HepG2 (cell line): ENCODE measurements at regions not wholly inside any gene's neighbourhood (a gene's known extent, or its start where the extent isn't known, plus 50 kb on each side); places are given as distances from the start of the nearest gene placed in this dataset.

Source experiments
- ARID5B ChIP-seq: IDR thresholded peaks from 2 replicates; pipeline ENCODE4 v1.4.0; 2020; ENCODE audit warnings: mild to moderate bottlenecking, missing genetic modification reagents
- CTCF ChIP-seq: sonication (generic); formaldehyde crosslinking; IDR thresholded peaks from 2 replicates; pipeline ENCODE4 v1.5.0; 2020; ENCODE audit warnings: mild to moderate bottlenecking, missing genetic modification reagents, moderate library complexity
- FOXK1 ChIP-seq: sonication (generic); formaldehyde crosslinking; IDR thresholded peaks from 2 replicates; pipeline ENCODE4 v1.4.0; 2020; ENCODE audit warnings: low read depth, missing genetic modification reagents, borderline replicate concordance
- MLX ChIP-seq: IDR thresholded peaks from 2 replicates; pipeline ENCODE4 v1.6.1; 2016
- NFRKB ChIP-seq: fragments of 450-650 bp; IDR thresholded peaks from 2 replicates; pipeline ENCODE4 v1.6.1; 2017
- SALL2 ChIP-seq: sonication (generic); formaldehyde crosslinking; IDR thresholded peaks from 2 replicates; pipeline ENCODE4 v1.8.1; 2023; ENCODE audit warnings: mild to moderate bottlenecking, missing genetic modification reagents, inconsistent platforms
- SIN3A ChIP-seq: IDR thresholded peaks from 2 replicates; pipeline ENCODE4 v1.6.1; 2011; ENCODE audit warnings: low read depth, mild to moderate bottlenecking, control low read depth, low read length, borderline replicate concordance

GRCh38 chr11:127143251-127143650 lies 142.7 kb upstream of the KIRREL3 start:
- no peak for TF ChIP-seq CTCF (CRISPR knock-in tag)
- no peak for TF ChIP-seq MLX
- no peak for TF ChIP-seq NFRKB
- TF ChIP-seq SIN3A: no peak
- no peak for TF ChIP-seq ARID5B (CRISPR knock-in tag)
- TF ChIP-seq SALL2 (CRISPR knock-in tag): no peak
- no peak for TF ChIP-seq FOXK1
